ENCODE measurements at regions not wholly inside any gene's neighbourhood (a gene's known extent, or its start where the extent isn't known, plus 50 kb on each side); places are given as distances from the start of the nearest gene placed in this dataset.
A peak's percentile ranks its signal among the peaks of the same experiment; 100 is the strongest.

DNA sequence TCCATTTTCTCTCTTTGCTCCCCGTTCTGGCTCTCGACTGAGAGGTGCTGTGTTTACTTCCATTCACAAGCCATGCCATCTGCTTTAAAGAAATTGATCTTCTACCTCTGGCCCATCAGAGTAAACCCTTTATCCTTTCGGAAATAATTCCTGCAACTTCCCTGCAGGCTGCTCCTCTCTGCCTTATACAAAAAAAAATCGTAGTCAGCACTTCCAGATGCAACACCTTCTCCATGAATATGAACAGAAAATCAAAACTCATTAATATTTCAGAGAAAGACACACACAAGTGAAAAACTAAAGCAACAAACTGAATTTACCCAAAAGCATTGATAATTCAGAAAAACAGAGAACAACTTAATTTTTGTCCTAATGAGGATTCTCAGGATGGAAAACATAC, 127.6 kb upstream of the FSCB start:
- no peak overlapping the region for H3K56ac ChIP-seq (ENCODE audit: extremely low read depth, insufficient read depth, low read length)
- H3K23ac ChIP-seq (ENCODE audit: low read depth, low read length): no peak overlapping the region
- H3K9me3 ChIP-seq (ENCODE audit: control insufficient read depth, insufficient read depth, low read length): peaks cover 3% of the 10 kb centered on the region; the same call in 1 of the 2 replicates
- H2AK9ac ChIP-seq (replicated peaks; ENCODE audit: low read depth, low read length, poor library complexity): no peak overlapping the region
- no peak for DNase-seq
- BruUV-seq (replicated peaks): no TSS peak
- no peak overlapping the region for H3K4me2 ChIP-seq (ENCODE audit: low read depth, low read length)
- no peak overlapping the region for H3K14ac ChIP-seq (replicated peaks; ENCODE audit: low read depth, low read length)
- H3K27me3 ChIP-seq (ENCODE audit: control insufficient read depth, insufficient read depth, low read length): no peaks in the 10 kb centered on the region
- no peak overlapping the region for H3K27ac ChIP-seq (ENCODE audit: insufficient read depth, low read length)
- no peak for ATAC-seq (ENCODE audit: low read depth)
- H2AK5ac ChIP-seq (ENCODE audit: low read depth, low read length): no peak overlapping the region
- no peak overlapping the region for H2BK20ac ChIP-seq (ENCODE audit: low read depth, low read length)
- no peak overlapping the region for H4K91ac ChIP-seq (ENCODE audit: insufficient read depth, low read depth, low read length)
- 17% methylated on average over 2 of the region's 4 CpGs; no CpG with 5 or more reads in 1 of the 2 experiments for WGBS, 2 experiments (ENCODE audit: extremely low coverage in 2 of 2, insufficient read length in 1 of 2)
- TF ChIP-seq, protein P1, sequence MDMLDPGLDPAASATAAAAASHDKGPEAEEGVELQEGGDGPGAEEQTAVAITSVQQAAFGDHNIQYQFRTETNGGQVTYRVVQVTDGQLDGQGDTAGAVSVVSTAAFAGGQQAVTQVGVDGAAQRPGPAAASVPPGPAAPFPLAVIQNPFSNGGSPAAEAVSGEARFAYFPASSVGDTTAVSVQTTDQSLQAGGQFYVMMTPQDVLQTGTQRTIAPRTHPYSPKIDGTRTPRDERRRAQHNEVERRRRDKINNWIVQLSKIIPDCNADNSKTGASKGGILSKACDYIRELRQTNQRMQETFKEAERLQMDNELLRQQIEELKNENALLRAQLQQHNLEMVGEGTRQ (IDR thresholded peaks at IDR 0.05; ENCODE audit: low read depth, low read length): no peak
- peak; percentile 49; the same call in 1 of the 2 replicates for TF ChIP-seq MAFK (IDR thresholded peaks at IDR 0.05; ENCODE audit: low read depth, low read length)
- H2BK15ac ChIP-seq (ENCODE audit: low read depth, low read length): no peak overlapping the region
- no peak overlapping the region for H2AFZ ChIP-seq (replicated peaks; ENCODE audit: low read length, poor library complexity)
- no peak overlapping the region for H2BK5ac ChIP-seq (ENCODE audit: low read depth, low read length, poor library complexity, severe bottlenecking)
- H3K36me3 ChIP-seq (ENCODE audit: control insufficient read depth, insufficient read depth, low read length): no peaks in the 10 kb centered on the region
- ChIA-PET CTCF (no interaction called here), POLR2A (ENCODE audit: unreplicated experiment) (no interaction called here)
- no peak overlapping the region for H3K4me3 ChIP-seq (ENCODE audit: insufficient read depth, low read depth, low read length)
- in situ Hi-C loops (cut with MboI; ENCODE audit: low sequenced_read_pairs): no loop called here
- no peak overlapping the region for H4K5ac ChIP-seq (ENCODE audit: low read depth, low read length)
- intact Hi-C loops (cut with micrococcal nuclease): no loop called here
- H3K4ac ChIP-seq (ENCODE audit: low read depth, low read length): no peak overlapping the region
- no peak overlapping the region for H4K8ac ChIP-seq (ENCODE audit: low read depth in 2 of 2, low read length in 2 of 2)
- no peaks in the 10 kb centered on the region for H4K20me1 ChIP-seq (ENCODE audit: insufficient read depth, low read length)
- H3K4me1 ChIP-seq (ENCODE audit: control insufficient read depth, insufficient read depth, low read length): no peaks in the 10 kb centered on the region
- H3K9ac ChIP-seq (ENCODE audit: low read depth, low read length): no peak overlapping the region
- no peaks in the 10 kb centered on the region for H3K79me1 ChIP-seq (ENCODE audit: low read depth in 1 of 2, low read length in 2 of 2)
- no peak overlapping the region for H2BK120ac ChIP-seq (ENCODE audit: low read depth, low read length)
- dilution Hi-C loops (cut with HindIII; ENCODE audit: low sequenced_read_pairs, unreplicated experiment): no loop called here
- no peaks in the 10 kb centered on the region for H3K9me1 ChIP-seq (ENCODE audit: insufficient read depth, low read length)
- no peak overlapping the region for H3K18ac ChIP-seq (ENCODE audit: low read depth, low read length)

All from IMR-90 (cell line).